Esophagus squamous epithelium (tissue), 4 donors: ENCODE measurements at regions not wholly inside any gene's neighbourhood (a gene's known extent, or its start where the extent isn't known, plus 50 kb on each side); places are given as distances from the start of the nearest gene placed in this dataset.

Experiments used
- POLR2A ChIP-seq, 4 donors: fragments of 450-650 bp; IDR thresholded peaks; one replicate each; pipeline ENCODE4 v1.6.1; 2017; ENCODE audit warnings: antibody characterized with exemption in 4 of 4, mild to moderate bottlenecking in 4 of 4, moderate library complexity in 3 of 4
- TF ChIP-seq, protein P1 (sequence below), 6 experiments: fragments of 450-650 bp in 4 of 6; fragments of 200-600 bp in 2 of 6; sonication (generic) in 2 of 6; IDR thresholded peaks; one replicate each; pipeline ENCODE4 v1.5.1; 2016 to 2019; ENCODE audit warnings: antibody characterized with exemption in 6 of 6, mild to moderate bottlenecking in 4 of 6, moderate library complexity in 4 of 6

- TF ChIP-seq, protein P1, sequence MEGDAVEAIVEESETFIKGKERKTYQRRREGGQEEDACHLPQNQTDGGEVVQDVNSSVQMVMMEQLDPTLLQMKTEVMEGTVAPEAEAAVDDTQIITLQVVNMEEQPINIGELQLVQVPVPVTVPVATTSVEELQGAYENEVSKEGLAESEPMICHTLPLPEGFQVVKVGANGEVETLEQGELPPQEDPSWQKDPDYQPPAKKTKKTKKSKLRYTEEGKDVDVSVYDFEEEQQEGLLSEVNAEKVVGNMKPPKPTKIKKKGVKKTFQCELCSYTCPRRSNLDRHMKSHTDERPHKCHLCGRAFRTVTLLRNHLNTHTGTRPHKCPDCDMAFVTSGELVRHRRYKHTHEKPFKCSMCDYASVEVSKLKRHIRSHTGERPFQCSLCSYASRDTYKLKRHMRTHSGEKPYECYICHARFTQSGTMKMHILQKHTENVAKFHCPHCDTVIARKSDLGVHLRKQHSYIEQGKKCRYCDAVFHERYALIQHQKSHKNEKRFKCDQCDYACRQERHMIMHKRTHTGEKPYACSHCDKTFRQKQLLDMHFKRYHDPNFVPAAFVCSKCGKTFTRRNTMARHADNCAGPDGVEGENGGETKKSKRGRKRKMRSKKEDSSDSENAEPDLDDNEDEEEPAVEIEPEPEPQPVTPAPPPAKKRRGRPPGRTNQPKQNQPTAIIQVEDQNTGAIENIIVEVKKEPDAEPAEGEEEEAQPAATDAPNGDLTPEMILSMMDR (IDR thresholded peaks at IDR 0.05), result no peak
- no peak for TF ChIP-seq POLR2A (IDR thresholded peaks at IDR 0.05)
Measured at GRCh38 chr3:180828001-180828720, 84.3 kb upstream of the FXR1 start.
